SU-DHL-6 (cell line): ENCODE measurements at regions not wholly inside any gene's neighbourhood (a gene's known extent, or its start where the extent isn't known, plus 50 kb on each side); places are given as distances from the start of the nearest gene placed in this dataset.

Source experiments
- CTCF ChIP-seq: fragments of 200-600 bp; sonication (generic); IDR thresholded peaks from one replicate; pipeline ENCODE4 v1.5.1; 2017; ENCODE audit warnings: antibody characterized with exemption, mild to moderate bottlenecking, low read length, moderate library complexity; ENCODE audit not compliant: insufficient read depth, poor library complexity, severe bottlenecking
- EZH2phosphoT487 ChIP-seq: fragments of 200-600 bp; sonication (generic), shearing (Covaris generic); conservative IDR thresholded peaks from 2 replicates; pipeline ENCODE4 v1.6.1; 2018; ENCODE audit warnings: mild to moderate bottlenecking, antibody characterized with exemption, low read length, moderate library complexity, mixed read lengths

- no peak for TF ChIP-seq CTCF
- no peak for TF ChIP-seq EZH2phosphoT487
These were observed 119.6 kb downstream of the CBLL2 start for GRCh38 chrX:22392133-22392948.
